GM20000 (cell line): ENCODE measurements at regions not wholly inside any gene's neighbourhood (a gene's known extent, or its start where the extent isn't known, plus 50 kb on each side); places are given as distances from the start of the nearest gene placed in this dataset.

Experiments used
- DNase-seq: peaks from one replicate; pipeline ENCODE4 v3.0.0; 2012; ENCODE audit warnings: low spot score
- TF ChIP-seq, protein P1 (sequence below): IDR thresholded peaks from 2 replicates; pipeline ENCODE4 v1.5.1; 2012; ENCODE audit warnings: mild to moderate bottlenecking, control low read depth; ENCODE audit errors: extremely low read depth, missing control alignments

DNA sequence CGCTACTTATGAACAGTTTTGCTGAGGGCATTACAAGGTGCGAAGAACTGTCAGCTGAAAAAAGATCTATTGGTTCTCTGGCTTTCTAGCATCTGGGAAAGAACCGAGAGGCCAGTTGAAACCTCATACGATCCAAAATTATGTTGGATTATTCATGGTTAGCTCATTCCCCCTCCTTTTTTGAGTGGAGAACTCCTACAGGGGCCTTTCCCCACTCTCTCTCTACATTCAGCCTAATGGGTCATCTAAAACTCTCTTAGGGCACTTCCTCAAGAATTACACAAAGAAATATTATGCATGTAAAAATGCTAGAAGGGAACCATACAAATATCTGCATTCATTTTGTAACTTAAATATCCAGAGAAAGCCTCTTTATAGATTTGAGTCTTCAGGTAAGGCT, 358.2 kb downstream of the ADGRL2 start:
- no peak for DNase-seq
- TF ChIP-seq, protein P1, sequence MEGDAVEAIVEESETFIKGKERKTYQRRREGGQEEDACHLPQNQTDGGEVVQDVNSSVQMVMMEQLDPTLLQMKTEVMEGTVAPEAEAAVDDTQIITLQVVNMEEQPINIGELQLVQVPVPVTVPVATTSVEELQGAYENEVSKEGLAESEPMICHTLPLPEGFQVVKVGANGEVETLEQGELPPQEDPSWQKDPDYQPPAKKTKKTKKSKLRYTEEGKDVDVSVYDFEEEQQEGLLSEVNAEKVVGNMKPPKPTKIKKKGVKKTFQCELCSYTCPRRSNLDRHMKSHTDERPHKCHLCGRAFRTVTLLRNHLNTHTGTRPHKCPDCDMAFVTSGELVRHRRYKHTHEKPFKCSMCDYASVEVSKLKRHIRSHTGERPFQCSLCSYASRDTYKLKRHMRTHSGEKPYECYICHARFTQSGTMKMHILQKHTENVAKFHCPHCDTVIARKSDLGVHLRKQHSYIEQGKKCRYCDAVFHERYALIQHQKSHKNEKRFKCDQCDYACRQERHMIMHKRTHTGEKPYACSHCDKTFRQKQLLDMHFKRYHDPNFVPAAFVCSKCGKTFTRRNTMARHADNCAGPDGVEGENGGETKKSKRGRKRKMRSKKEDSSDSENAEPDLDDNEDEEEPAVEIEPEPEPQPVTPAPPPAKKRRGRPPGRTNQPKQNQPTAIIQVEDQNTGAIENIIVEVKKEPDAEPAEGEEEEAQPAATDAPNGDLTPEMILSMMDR: no peak

- DNase-seq: no peak
- TF ChIP-seq, protein P1: no peak
These were observed 353.7 kb downstream of the ADGRL2 start for GRCh38 chr1:82154219-82154970.

DNA sequence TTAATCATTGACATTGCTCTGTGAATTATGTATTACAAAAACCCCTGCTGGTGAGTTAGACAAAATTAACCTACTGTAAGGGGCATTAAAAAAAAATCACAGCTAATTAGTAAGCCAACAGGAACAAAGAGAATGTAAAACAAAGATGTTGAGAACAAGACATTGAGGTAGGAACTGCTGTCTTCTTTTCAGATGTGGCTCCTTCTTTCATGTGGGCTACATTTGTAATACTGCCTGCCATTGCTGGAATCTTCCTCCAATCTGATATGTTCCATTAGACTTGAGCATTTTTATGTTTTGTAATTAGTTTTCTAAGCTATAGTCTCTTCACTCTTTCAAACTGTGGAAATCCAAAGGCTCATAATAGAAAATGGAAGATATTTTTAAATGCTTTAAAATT, 353.0 kb downstream of the ADGRL2 start:
- TF ChIP-seq, protein P1: no peak
- DNase-seq: no peak

DNA sequence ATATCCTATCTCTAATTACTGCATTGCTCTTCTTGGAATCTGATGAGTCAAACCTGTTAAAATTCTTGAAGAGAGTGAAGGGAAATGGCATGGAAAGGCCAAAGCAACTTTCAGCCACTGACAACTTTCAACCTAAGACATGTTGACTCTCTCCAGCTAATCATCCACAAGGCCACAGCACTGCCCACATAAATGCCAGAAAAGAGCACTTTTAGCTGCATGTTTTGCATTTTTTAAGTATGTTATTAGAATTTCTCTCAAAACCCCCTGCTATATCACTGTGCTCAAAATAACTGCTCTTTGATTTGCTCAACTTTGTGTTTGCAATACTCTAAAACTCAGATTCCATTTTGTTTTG, 352.5 kb downstream of the ADGRL2 start:
- TF ChIP-seq, protein P1: no peak

DNA sequence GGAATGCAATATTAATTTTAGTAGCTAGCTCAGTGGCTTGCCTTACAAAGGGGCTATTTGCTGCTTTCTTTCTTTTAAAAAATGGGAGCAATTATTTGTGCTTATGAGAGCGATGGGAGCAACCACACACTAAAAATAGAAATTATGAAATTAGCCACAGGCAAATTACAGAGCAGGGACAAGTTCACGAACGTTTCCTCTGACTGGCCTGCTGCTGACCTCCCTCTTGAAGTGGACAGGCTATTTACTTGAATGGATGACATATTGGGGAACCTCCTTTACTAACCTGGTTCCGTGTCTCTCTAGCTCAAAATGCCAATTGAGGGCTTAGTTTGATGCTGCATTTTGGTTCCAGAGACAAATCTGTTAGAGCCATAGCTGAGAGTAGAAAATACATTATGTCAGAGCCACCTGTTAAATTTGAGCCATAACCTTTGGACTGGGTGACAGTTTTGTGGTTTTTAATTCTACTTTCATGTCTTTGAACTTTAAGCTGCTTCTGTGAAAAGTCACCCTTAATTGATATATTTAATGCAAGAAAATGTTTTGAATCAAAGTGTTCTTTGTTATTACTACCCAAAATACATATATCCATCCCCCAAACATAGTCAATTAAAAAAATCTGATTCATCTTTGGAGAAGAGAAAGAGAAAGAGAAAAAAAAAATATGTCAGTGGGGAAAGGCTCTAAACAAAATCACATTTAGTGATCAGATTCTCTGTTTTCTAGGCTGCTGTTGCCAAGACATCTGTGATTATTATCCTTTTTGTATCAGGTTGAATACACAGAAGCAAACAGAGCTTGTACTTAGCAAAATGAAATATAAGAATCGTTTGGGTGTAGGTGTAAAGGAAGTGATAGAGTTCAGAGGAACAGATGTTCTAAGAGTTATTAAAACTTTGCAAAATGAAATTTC, 351.9 kb downstream of the ADGRL2 start:
- peak; percentile 24 for DNase-seq
- TF ChIP-seq, protein P1: no peak

More for the DNA sequence above, 352.5 kb downstream of the ADGRL2 start:
- no peak for DNase-seq

- TF ChIP-seq, protein P1: no peak
- DNase-seq: no peak
These were observed 344.9 kb downstream of the ADGRL2 start for GRCh38 chr1:82145656-82146055.
